Endothelial cell of umbilical vein (primary cell): ENCODE measurements at regions not wholly inside any gene's neighbourhood (a gene's known extent, or its start where the extent isn't known, plus 50 kb on each side); places are given as distances from the start of the nearest gene placed in this dataset.

ENCODE experiments used
- BruUV-seq: library from RNA; stranded (reverse); fragments of 400-500 nt; replicated peaks from 2 replicates; lab custom pipeline; 2021; lab: Mats Ljungman, UMichigan
- CTCF ChIA-PET: fragments of 300-600, 350-600 bp; sonication (Branson Sonifier 250); formaldehyde crosslinking; loops from one replicate; lab custom pipeline; 2021; ENCODE audit warnings: antibody characterized with exemption, inconsistent platforms; lab: Charles Lee
- POLR2A ChIA-PET: fragments of 300-600, 350-600 bp; sonication (Branson Sonifier 250); formaldehyde crosslinking; loops from one replicate; lab custom pipeline; 2021; ENCODE audit warnings: antibody characterized with exemption, inconsistent platforms; lab: Charles Lee
- DNase-seq: peaks from one replicate; pipeline ENCODE4 v3.0.0-alpha.2; 2011; ENCODE audit warnings: low read depth, low spot score
- FAIRE-seq: peaks from 2 replicates; lab custom pipeline; 2011; peaks lifted over from hg19 to GRCh38; lab: Jason Lieb, UNC
- H2AFZ ChIP-seq: 2 replicates; pipeline ENCODE4 v1.6.0; 2012; ENCODE audit warnings: low read depth, low read length, control low read depth, inconsistent platforms
- H3K27ac ChIP-seq: 2 replicates; pipeline ENCODE4 v1.5.1; 2011; ENCODE audit warnings: low read depth, mild to moderate bottlenecking, control low read depth, low read length, moderate library complexity; ENCODE audit not compliant: insufficient read depth
- H3K27me3 ChIP-seq, 2 experiments: 2 replicates each; pipeline versions ENCODE4 v1.6.0 to v1.6.1; 2011; ENCODE audit warnings: low read length in 2 of 2, mixed read lengths in 1 of 2; ENCODE audit not compliant: control insufficient read depth in 2 of 2, insufficient read depth in 2 of 2
- H3K36me3 ChIP-seq, 2 experiments: 2 replicates in 1 of 2; 3 replicates in 1 of 2; pipeline ENCODE4 v1.5.1; 2011; ENCODE audit warnings: low read length in 2 of 2, mild to moderate bottlenecking in 1 of 2, moderate library complexity in 1 of 2; ENCODE audit not compliant: control insufficient read depth in 2 of 2, insufficient read depth in 2 of 2; ENCODE audit errors: extremely low read depth in 1 of 2
- H3K4me1 ChIP-seq: 3 replicates; pipeline ENCODE4 v1.5.1; 2011; ENCODE audit warnings: mild to moderate bottlenecking, low read length; ENCODE audit not compliant: control insufficient read depth, insufficient read depth; ENCODE audit errors: extremely low read depth
- H3K4me2 ChIP-seq: 2 replicates; pipeline ENCODE4 v1.6.1; 2011; ENCODE audit warnings: low read length, control low read depth, mixed read lengths; ENCODE audit not compliant: insufficient read depth
- H3K4me3 ChIP-seq, 3 experiments: fragments of 200-600 bp in 1 of 3; sonication (generic), shearing (Covaris generic) in 1 of 3; replicated peaks in 1 of 3; 2 replicates each; pipeline ENCODE4 v1.5.1; 2011 to 2016; ENCODE audit warnings: control low read depth in 3 of 3, low read length in 3 of 3, mild to moderate bottlenecking in 2 of 3, inconsistent platforms in 1 of 3, low read depth in 1 of 3, moderate library complexity in 1 of 3; ENCODE audit not compliant: insufficient read depth in 1 of 3
- H3K79me2 ChIP-seq: 2 replicates; pipeline ENCODE4 v1.6.0; 2012; ENCODE audit warnings: low read length, inconsistent platforms; ENCODE audit not compliant: control insufficient read depth, insufficient read depth
- H3K9ac ChIP-seq: replicated peaks from 2 replicates; pipeline ENCODE3; 2011; ENCODE audit warnings: low read length, control low read depth; ENCODE audit not compliant: insufficient read depth; ENCODE audit errors: extremely low read depth
- H3K9me1 ChIP-seq: replicated peaks from 3 replicates; pipeline ENCODE4 v1.6.0; 2011; ENCODE audit warnings: mild to moderate bottlenecking, low read length; ENCODE audit not compliant: control insufficient read depth, insufficient read depth; ENCODE audit errors: extremely low read depth
- H3K9me3 ChIP-seq: replicated peaks from 2 replicates; pipeline ENCODE4 v1.5.1; 2012; ENCODE audit warnings: low read length, inconsistent platforms; ENCODE audit not compliant: control insufficient read depth, insufficient read depth
- H4K20me1 ChIP-seq: replicated peaks from 2 replicates; pipeline ENCODE3; 2011; ENCODE audit warnings: mild to moderate bottlenecking, low read length; ENCODE audit not compliant: control insufficient read depth, insufficient read depth; ENCODE audit errors: extremely low read depth
- EZH2 ChIP-seq: IDR thresholded peaks from 2 replicates; pipeline ENCODE4 v1.6.1; 2012; ENCODE audit warnings: borderline replicate concordance, low read depth, mild to moderate bottlenecking, moderate library complexity, low read length, inconsistent platforms; ENCODE audit not compliant: severe bottlenecking
- FOS ChIP-seq: IDR thresholded peaks from 2 replicates; pipeline ENCODE4 v1.6.1; 2011; ENCODE audit warnings: mild to moderate bottlenecking, low read length, moderate library complexity, borderline replicate concordance; ENCODE audit not compliant: insufficient read depth
- GATA2 ChIP-seq: IDR thresholded peaks from 2 replicates; pipeline ENCODE4 v1.7.0; 2011; ENCODE audit warnings: low read depth, mild to moderate bottlenecking, moderate library complexity, mixed read lengths, low read length; ENCODE audit not compliant: insufficient read length, insufficient read depth
- MAX ChIP-seq: IDR thresholded peaks from 2 replicates; pipeline ENCODE4 v1.6.1; 2011; ENCODE audit not compliant: insufficient read depth, insufficient read length
- MYC ChIP-seq: IDR thresholded peaks from one replicate; pipeline ENCODE4 v1.6.1; 2011; ENCODE audit warnings: mild to moderate bottlenecking, low read depth, low read length
- POLR2A ChIP-seq: IDR thresholded peaks from 2 replicates; pipeline ENCODE4 v1.6.1; 2012; ENCODE audit warnings: low read depth, mild to moderate bottlenecking, control low read depth, low read length
- POLR2AphosphoS5 ChIP-seq: IDR thresholded peaks from 2 replicates; pipeline ENCODE4 v1.6.1; 2012; ENCODE audit warnings: low read depth, mild to moderate bottlenecking, control low read depth, low read length, moderate library complexity; ENCODE audit not compliant: insufficient read depth
- dilution Hi-C: fragments of 300-500 bp; cut with MboI; formaldehyde crosslinking; loops from one replicate; pipeline ENCODE4 v1.15.0; 2019; ENCODE audit warnings: low sequenced_read_pairs; ENCODE audit not compliant: extremely low pct_ligation_motif_present
- intact Hi-C: fragments of 100-400 bp; cut with micrococcal nuclease; formaldehyde crosslinking; loops from one replicate; pipeline ENCODE4 v1.10.0; 2022
- TF ChIP-seq, protein P1 (sequence below), 2 donors: IDR thresholded peaks; 1 replicate in 1 of 2; 2 replicates in 1 of 2; pipeline ENCODE4 v1.5.1; 2011; ENCODE audit warnings: low read length in 2 of 2, mild to moderate bottlenecking in 2 of 2, moderate library complexity in 2 of 2, control low read depth in 1 of 2, inconsistent platforms in 1 of 2, low read depth in 1 of 2; ENCODE audit not compliant: insufficient read depth in 1 of 2; ENCODE audit errors: extremely low read depth in 1 of 2

- intact Hi-C loops = loop anchor here (5.0 kb wide), 3 partner anchors 68 to 182 kb away; partner anchors contain the start of gene FGF18
- H3K27ac ChIP-seq = no peak overlapping the region
- H2AFZ ChIP-seq = peak overlapping the region; percentile 25
- peaks cover 28% of the 10 kb centered on the region for H3K4me1 ChIP-seq
- no peak overlapping the region for H3K4me2 ChIP-seq
- H3K79me2 ChIP-seq = no peaks in the 10 kb centered on the region
- no peaks in the 10 kb centered on the region for H3K36me3 ChIP-seq
- no peaks in the 10 kb centered on the region for H3K27me3 ChIP-seq
- no peak overlapping the region for H3K4me3 ChIP-seq
- no peaks in the 10 kb centered on the region for H3K9me3 ChIP-seq
- H4K20me1 ChIP-seq = no peaks in the 10 kb centered on the region
- POLR2A ChIA-PET = no interaction called here
- dilution Hi-C loops = no loop called here
- no peak overlapping the region for H3K9ac ChIP-seq
- DNase-seq (peak; percentile 24), FAIRE-seq (no peak)
- no peak for TF ChIP-seq POLR2AphosphoS5
- TF ChIP-seq GATA2 = no peak
- TF ChIP-seq MYC = no peak
- no peak for TF ChIP-seq POLR2A
- no peak for TF ChIP-seq MAX
- no peak for TF ChIP-seq FOS
- no peak for TF ChIP-seq EZH2
- TF ChIP-seq, protein P1, sequence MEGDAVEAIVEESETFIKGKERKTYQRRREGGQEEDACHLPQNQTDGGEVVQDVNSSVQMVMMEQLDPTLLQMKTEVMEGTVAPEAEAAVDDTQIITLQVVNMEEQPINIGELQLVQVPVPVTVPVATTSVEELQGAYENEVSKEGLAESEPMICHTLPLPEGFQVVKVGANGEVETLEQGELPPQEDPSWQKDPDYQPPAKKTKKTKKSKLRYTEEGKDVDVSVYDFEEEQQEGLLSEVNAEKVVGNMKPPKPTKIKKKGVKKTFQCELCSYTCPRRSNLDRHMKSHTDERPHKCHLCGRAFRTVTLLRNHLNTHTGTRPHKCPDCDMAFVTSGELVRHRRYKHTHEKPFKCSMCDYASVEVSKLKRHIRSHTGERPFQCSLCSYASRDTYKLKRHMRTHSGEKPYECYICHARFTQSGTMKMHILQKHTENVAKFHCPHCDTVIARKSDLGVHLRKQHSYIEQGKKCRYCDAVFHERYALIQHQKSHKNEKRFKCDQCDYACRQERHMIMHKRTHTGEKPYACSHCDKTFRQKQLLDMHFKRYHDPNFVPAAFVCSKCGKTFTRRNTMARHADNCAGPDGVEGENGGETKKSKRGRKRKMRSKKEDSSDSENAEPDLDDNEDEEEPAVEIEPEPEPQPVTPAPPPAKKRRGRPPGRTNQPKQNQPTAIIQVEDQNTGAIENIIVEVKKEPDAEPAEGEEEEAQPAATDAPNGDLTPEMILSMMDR (IDR thresholded peaks at IDR 0.05; ENCODE audit: extremely low read depth in 1 of 2, insufficient read depth in 1 of 2, low read depth in 1 of 2, low read length in 2 of 2) = no peak
- BruUV-seq = no TSS peak
- H3K9me1 ChIP-seq = no peaks in the 10 kb centered on the region
- CTCF ChIA-PET = no interaction called here
These were observed 180.0 kb downstream of the FGF18 start for GRCh38 chr5:171599411-171599810.
